NCI-H460 (cell line): ENCODE measurements at regions not wholly inside any gene's neighbourhood (a gene's known extent, or its start where the extent isn't known, plus 50 kb on each side); places are given as distances from the start of the nearest gene placed in this dataset.

Experiments used
- DNase-seq: peaks from one replicate; pipeline ENCODE4 v3.0.0-alpha.2; 2016; ENCODE audit warnings: low read depth; ENCODE audit errors: extremely low read depth

GRCh38 chr2:52895726-52896340, 871.8 kb upstream of the CHAC2 start:
- no peak for DNase-seq

GRCh38 chr2:52886556-52886955, 881.0 kb upstream of the CHAC2 start:
- no peak for DNase-seq

DNA sequence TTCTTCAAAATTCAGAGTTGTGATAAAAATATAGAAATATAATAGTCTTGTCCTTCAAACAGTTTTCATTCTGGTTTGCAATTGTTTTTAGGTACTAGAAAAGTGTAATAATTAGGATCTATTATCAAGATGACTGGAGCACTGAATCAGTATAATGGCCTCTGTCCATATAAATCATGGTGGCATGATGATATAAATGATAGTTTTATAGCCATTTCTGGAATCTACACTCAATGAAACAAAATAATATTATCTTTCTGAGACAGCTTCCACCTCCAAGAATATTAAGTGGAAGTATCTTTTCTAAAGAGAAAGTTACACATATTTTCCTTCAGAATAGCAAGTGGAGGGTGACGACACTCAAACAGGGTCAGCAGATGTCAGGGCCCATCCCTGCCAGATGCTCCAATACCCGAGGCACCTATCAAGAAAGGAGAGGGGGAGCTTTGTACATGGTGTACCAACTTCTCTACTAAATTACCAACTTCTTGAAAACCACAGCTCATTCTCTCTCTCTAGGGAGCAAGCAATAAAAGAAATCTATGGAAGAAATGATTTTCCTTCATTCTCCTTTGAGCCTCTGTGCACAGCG, 882.7 kb upstream of the CHAC2 start:
- DNase-seq, result no peak

DNA sequence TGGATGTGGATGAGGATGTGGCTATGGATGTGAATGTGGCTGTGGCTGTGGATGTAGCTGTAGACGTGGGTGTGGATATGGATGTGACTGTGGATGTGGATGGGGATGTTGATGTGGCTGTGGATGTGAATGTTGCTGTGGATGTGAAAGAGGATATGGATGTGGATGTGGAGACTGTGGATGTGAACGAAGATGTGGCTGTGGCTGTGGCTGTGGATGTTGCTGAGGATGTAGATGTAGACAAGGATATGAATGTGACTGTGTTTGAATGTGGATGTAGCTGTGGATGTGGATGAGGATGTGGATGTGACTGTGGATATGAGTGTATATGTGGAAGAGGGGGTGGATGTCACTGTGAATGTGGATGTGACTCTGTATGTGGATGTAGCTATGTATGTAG, 884.6 kb upstream of the CHAC2 start:
- no peak for DNase-seq

GRCh38 chr2:52881606-52882005, 886.0 kb upstream of the CHAC2 start:
- peak; percentile 94 for DNase-seq

- peak; percentile 86 for DNase-seq
These were observed 886.7 kb upstream of the CHAC2 start for GRCh38 chr2:52880872-52881271.

- peak; percentile 93 for DNase-seq
These were observed 888.0 kb upstream of the CHAC2 start for GRCh38 chr2:52879561-52879960.

- DNase-seq, result peak; percentile 73
These were observed 889.9 kb upstream of the CHAC2 start for GRCh38 chr2:52877703-52878102.

- no peak for DNase-seq
These were observed 893.0 kb upstream of the CHAC2 start for GRCh38 chr2:52874466-52875106.

DNA sequence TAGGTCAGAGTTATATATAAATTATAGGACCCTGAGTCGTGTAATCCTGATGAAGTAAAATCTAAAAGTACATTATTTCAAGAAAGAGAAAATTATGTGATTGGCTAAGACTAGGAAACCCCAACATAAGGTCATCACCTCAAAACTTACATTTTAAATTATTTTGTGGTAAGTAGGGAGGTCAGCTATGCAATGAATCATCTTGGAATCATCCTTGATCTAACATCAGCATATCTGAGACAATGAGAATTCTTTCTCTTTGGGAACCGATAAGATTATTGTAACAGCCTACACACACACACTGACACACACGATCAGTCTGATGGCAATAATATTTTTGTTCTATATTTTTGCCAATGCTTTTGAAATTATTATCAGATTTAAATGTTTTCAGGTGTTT, 904.8 kb upstream of the CHAC2 start:
- no peak for DNase-seq

GRCh38 chr2:52861596-52861995, 906.0 kb upstream of the CHAC2 start:
- DNase-seq, result no peak

GRCh38 chr2:52859065-52859464, 908.5 kb upstream of the CHAC2 start:
- no peak for DNase-seq

- no peak for DNase-seq
These were observed 909.9 kb upstream of the CHAC2 start for GRCh38 chr2:52857722-52858121.

- DNase-seq, result no peak
These were observed 915.6 kb upstream of the CHAC2 start for GRCh38 chr2:52852006-52852405.

DNA sequence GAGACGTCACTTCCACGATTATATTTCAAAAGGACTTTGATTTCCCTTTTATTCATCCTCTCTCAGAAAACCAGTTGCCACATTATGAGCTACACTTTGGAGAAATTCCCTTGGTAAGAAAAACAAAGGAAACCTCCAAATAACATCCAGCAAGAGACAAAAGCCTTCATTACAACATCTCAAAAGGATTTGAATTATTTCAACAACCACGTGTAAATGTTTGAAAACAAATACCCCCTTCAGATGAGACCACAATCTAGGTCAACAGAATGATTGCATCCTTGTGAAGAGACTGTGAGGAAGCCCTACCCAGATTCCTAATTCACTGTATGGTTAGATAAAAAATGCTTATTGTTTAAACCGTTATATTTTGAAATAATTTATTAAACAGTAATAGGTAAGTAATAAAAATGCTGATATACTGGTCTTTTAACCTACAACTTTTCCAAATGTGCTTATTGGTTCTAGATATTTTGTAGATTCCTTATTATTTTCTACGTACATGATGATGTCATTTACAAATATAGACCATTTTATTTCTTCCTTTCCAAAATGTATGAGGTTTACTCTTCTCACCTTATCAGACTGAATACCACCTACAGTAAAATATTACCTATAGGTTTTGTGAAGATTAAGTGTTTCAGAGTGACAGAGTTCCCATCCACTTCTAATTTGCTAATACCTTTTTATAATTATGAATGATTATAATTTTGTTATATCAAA, 922.7 kb upstream of the CHAC2 start:
- peak; percentile 41 for DNase-seq

GRCh38 chr2:52835909-52836308, 931.7 kb upstream of the CHAC2 start:
- no peak for DNase-seq

DNA sequence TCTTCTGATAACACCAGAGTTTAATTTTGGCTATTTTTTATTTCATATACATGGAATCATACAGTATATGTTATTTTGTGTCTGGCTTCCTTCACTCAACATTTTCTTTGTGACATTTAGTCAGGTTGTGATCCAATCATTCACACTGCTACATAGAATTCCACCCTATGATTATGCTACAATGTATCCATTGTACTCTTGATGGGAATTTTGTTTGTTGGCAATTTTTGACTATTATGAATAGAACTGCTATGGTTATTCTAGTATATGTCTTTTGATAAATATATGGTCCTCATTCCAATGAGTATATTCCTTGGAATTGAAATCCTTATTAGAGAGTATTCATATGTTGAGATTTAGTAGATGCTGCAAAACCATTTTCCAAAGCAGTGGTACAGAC, 936.4 kb upstream of the CHAC2 start:
- DNase-seq, result peak; percentile 11

- no peak for DNase-seq
These were observed 939.5 kb upstream of the CHAC2 start for GRCh38 chr2:52828112-52828511.

DNA sequence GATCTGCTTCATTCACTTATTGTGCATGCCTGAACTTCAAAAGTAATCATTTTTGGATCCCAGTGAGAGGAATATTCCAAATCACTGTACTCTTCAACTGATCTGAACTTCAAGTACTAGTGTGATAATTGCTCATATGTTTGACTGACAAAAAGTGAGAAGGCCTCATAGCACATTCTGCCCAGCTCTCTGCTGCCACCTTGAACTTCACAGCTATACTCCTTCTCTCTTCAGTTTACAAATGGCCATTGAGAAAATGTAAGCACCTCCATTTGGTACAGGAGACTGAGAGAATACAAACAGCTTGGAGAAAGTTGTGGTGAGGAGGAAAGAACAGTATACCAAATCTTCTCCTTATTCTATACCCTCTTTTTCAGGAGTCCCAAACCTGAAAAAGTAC, 946.0 kb upstream of the CHAC2 start:
- peak; percentile 17 for DNase-seq

DNA sequence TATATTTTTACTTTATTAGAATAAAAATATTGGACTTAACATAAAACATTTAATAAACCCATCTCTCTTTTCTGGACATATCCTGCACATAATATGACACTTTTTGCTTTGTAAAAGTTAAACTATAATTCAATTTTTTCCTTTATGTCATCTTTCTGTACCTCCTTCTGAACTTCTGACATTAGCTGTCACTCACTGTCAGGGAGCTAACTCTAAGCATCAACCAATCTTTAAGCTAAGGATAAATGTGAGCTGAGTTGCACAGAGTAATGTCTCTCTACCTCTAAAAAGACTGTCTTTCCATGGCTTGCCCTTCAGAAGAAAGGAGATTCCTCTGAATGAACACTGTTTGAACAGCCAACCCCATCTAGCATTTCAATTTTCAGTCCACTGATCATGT, 948.6 kb upstream of the CHAC2 start:
- DNase-seq, result no peak

GRCh38 chr2:52810460-52810859, 957.1 kb upstream of the CHAC2 start:
- DNase-seq, result peak; percentile 53

- DNase-seq, result no peak
These were observed 961.6 kb upstream of the CHAC2 start for GRCh38 chr2:52805901-52806410.
